GM19452 (cell line): ENCODE measurements at regions not wholly inside any gene's neighbourhood (a gene's known extent, or its start where the extent isn't known, plus 50 kb on each side); places are given as distances from the start of the nearest gene placed in this dataset.
"Not testable (repeated sequence)": the region's sequence is repeated elsewhere in the genome, so short reads cannot be mapped to it uniquely, and the experiment has no call there.

Experiments
- ATAC-seq: cut with Tn5 transposase; IDR thresholded peaks from one replicate; pipeline ENCODE4 v1.9.1; 2021; ENCODE audit not compliant: unreplicated experiment

DNA sequence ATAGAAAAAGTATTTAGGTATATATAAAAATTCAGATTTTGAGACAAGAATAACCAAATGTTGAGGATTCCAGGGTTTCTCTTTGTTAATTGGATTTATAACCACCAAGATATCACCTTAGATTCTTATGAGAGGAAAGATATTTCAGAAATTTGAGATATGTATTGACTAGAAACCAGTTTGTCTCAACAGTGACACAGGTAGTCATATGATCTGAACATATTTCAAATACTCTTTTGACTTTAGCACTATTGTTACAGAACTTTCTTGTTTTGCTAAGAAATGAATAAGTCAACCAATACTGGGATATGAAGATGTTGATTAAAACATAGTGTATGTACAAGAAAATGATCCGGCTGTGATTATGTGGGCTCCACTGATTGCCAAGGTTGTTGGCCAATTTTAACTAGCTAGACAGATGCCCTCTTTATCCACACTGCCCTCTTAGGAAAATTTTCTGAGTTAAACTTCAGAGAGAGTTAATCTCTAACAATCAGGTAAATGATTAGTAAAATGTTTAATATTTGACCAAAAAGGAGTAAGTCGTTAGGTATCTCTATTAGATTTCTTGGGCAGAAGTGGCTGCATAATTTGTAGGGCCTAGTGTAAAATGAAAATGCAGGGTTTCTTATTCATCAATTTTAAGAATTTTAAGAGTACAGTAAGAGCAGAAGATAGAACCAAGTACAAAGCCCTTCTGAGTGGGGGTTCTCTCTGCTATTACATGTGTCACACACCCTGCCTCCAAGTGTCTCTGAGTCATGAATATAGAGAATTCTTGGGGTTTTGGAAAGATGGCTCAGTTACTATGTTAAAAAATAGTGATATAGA is 376.0 kb downstream of the TFEC start:
- peak; percentile 62 for ATAC-seq

DNA sequence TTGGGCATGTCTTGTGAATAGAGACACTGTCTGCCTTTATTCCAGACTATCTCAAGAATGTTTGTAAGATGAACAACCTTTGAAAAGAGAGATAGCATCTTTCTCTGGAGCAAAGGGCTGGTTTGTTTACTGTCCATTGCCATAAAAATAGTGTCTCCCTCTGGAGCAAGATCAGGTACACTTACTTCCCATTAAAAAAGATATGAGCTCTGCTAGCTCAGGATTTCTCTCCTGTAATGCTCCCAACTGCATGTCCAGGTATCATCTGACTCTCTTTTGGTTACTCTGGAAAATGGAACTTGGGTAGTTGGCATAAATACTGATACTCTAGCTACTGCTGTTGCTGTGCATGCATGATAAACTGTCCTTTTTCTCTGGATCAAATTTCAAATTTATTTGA is 381.1 kb downstream of the TFEC start:
- no peak for ATAC-seq

DNA sequence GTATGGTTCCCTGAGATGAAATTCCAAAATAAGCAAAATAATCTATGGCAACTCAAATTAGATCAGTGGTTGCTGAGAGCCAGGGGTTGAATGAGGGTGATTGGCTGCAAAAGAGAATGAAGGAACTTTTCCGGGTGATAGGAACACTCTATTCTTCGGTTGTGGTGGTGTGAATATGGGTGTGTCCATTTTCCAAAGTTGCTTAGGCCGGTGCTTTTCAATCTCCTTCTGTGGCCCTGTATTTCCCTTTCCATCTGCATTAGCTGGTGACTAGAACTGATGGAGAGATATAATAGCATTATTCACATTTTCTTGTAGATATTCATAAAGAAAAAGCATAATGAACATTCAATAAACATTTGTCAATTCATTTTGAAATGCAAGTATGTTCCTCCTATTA is 382.9 kb downstream of the TFEC start:
- no peak for ATAC-seq

DNA sequence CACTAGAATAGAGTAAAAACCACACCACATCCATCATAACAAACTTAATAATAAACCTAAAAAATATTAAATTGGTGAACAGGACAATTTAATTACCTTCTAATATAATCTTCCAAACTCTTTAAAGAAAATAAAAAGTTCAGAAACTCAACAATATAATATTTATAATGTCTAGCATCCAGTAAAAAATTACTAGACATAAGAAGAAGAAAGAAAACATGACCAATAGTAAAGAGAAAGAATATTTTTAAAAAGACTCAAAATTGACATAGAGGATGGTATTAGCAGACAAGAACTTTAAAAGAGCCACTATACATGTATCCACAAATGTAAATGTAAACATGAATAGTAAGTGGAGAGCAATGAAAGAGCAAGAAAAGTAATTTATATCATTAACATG is 388.4 kb downstream of the TFEC start:
- no peak for ATAC-seq

DNA sequence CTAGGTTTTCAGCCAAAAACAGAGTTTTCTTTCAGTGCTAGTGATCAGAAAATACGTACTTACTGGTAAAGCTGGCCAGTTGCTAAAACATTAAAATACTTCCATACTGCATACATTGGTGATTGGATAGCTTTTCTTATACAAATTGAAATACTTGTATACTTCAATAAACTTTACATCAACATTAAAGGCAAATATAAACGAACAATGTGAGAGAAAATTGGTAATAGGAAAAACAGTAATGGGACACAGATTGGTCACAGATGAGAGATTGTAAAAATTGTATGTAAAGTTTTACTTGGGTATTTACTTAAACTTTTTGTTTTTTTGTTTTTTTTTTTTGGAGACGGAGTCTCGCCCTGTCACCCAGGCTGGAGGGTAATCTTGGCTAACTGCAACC is 391.7 kb downstream of the TFEC start:
- no peak for ATAC-seq

DNA sequence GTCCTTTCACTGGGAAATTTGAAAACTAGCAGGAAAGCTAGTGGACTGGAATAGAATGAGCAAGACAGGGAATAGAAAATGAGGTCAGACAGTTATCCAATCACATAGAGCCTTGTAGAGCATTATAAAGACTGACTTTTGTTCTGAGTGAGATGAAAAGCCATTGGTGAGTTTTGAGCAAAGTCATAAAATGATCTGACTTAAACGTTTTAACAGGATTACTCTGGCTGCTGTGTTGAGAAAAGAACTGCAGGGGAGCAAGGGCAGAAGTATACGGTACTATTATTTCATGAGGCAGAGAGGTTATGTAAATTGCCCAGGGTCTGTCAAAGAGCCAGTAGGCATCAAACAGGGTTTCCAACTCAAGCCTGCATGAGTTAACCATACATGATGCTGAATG is 393.4 kb downstream of the TFEC start:
- ATAC-seq: no peak

DNA sequence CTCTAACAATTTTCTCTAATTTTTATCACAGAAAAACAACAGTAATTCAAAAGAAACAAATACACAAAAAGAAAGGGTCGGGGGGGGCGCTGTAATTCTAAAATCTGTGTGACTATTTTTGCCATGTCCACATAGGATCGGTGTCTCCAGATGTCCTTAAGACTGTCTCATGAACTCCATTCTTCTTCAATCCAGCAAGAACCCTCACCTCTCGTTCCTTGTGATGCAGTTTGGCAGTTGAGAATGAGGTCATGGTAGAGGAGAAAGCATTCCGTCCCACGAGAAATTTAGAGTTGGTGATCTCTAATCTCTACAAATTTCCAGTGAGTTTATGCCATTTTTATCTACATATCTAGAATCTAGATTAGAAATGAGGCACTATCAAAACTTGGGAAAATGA is 394.7 kb downstream of the TFEC start:
- ATAC-seq: no peak

DNA sequence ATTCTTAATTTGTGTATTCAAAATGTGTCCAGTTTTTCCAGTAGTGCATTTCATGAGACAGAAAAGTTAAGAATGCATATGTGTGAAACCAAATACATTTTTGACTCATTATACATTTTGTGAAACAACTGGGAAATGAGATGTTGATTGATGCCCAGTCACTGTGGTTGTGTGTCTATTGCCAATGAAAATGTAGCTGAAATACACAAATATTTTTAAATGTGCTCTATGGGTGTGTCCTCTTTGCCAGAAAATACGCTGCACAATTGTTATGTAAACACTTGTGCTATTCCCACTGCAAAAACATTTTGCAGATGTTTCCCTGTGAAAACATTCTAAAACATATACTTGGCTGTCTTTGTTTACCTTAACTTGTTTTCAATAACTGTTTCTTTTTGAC is 395.2 kb downstream of the TFEC start:
- no peak for ATAC-seq

DNA sequence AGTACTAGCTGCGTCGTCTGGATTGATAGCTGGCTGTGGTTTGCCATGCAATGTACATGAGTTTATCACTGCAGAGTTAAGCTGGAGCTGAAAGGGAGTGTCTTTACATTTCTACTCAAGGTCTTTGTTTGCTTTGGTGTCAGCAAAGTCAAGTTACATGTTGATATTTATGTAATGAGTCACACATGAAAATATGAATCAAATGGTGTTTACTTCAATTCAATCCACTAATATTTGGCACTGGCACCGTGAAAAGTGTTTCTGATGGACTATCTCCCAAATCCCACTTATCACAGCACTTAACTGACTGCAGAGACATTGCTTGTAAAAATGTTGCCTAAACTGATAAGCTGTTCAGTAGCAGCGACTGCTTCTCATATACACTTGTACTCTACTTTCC is 395.9 kb downstream of the TFEC start:
- ATAC-seq: no peak

DNA sequence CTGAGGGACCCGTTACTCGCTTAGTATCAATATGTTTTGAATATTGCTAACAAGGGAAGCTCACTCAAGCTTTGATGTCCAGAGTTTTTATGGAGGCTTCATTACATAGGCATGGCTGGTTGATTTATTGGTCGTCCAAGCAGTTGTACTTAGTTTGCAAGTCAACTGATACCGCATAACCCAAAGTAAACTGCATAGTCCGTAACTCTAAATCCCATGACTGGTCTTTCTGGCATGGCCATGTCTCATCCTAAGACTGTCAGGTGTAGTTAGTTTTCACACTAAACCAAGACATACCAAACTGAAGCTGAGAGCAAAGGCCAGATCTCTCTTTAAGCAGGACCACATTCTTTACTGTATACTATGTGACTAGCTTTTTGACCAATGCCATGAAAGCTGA is 397.9 kb downstream of the TFEC start:
- ATAC-seq: no peak

DNA sequence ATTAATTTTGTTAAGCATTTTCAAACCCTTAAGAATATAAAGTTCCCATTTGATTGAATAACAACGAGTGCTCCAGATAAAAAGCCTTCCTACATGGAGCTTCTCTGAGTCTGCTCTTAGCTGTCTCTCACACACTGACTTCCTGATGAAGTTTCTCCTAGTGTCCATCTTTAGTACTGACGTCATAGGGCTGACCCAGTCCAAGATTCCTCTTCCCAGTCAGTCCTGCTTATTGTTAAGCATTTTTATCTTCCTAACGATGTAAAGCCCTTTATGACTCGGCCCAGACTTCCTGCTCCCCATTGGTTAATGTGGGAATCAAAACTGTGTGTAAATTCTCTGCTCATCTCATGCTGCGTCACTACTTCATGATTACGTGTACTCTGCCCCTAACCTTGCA is 398.8 kb downstream of the TFEC start:
- no peak for ATAC-seq

DNA sequence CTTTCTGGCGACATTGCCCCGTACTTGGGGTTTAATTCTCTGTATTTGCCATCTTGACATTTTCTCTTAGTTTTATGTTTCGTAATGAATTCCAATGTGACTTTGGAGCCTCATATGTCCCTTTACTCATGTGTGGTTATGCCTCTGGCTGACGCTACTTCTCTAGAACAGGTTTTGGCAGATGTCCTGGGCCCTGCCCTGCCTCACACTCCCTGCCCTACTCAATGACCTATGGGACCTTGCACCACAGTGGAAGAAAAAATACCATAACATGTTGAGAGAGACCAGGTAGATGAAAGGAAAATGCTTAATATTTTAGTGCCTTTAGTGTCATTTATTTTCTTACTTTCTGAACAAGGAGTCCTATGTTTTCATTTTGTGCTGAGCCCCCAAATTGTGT is 400.5 kb downstream of the TFEC start:
- ATAC-seq: no peak

DNA sequence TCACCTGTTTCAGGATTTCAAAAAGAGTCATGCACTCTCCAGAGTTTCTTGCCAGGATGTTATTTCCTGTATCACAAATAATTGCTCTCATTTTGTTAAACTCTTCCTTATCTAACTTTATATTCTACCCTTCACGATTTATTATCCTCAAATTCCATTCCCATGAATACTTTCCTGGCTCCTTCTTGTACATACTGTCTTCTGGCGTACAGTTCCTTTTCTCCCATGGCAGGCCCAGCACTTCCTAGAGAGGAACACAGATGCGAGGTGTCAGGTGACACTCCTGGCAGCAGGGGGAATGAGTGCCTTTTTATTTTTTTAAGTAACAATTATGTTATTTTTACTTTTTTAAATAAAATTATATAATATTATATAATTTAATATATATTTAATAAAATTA is 411.9 kb downstream of the TFEC start:
- ATAC-seq: no peak

DNA sequence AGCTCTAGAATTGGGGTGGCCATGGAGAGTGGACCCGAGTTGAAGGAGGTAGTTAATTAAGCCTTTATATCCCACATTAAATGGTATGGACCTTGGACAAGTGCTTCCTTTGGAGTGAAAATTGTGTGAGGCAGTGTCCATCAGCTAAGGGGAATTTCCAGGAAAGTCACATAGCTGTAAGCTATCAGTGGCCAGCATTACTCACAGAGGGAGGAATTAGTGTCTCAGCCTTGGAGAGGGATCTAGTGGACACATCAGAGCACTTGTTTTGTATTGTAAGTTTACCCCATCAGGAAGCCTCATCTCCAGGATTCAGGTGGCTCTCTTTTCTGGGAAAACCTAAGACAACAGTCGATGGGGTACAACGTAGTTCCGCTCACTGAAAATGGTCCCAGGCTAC is 416.7 kb downstream of the TFEC start:
- no peak for ATAC-seq

DNA sequence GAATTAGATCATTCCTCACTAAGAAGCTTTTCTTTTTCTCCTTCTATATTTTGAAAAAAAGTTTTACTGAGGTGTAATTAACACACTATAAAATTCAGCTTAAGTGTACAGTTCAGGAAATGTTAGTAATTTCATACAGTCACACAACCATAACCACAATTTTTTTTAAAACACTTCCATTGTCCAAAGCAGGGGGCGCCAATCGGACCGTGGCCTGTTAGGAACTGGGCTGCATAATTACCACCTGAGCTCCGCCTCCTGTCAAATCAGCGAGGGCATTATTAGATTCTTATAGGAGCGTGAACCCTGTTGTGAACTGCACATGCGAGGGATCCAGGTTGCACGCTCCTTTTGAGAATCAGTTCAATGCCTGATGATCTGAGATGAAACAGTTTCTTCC is 427.1 kb downstream of the TFEC start:
- no peak for ATAC-seq

DNA sequence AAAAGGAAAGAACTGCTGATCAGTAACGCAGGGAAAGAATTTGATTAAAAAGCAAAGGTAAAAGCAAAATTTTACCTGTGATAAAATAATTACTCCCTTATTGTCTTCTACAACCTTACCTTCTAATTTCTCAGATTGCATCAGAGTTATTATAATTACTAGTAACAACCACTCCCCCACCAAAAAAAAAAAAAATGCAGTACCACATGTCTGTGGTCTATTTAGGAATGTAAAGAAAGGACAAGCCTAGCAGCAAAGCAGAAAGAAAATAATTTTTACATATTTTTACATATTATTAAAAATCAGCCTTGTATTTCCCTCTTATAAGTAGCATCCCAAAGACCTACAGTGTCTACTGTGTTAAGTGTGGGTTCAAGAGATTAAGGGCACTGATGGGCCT is 430.4 kb downstream of the TFEC start:
- no peak for ATAC-seq

DNA sequence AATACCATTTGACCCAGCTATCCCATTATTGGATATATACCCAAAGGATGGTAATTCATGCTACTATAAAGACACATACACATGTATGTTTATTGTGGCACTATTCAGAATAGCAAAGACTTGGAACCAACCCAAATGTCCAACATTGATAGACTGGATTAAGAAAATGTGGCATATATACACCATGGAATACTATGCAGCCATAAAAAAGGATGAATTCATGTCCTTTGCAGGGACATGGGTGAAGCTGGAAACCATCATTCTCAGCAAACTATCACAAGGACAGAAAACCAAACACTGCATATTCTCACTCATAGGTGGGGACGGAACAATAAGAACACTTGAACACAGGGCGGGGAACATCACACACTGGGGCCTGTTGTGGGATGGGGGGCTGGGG is 431.4 kb downstream of the TFEC start:
- ATAC-seq: not testable (repeated sequence)

DNA sequence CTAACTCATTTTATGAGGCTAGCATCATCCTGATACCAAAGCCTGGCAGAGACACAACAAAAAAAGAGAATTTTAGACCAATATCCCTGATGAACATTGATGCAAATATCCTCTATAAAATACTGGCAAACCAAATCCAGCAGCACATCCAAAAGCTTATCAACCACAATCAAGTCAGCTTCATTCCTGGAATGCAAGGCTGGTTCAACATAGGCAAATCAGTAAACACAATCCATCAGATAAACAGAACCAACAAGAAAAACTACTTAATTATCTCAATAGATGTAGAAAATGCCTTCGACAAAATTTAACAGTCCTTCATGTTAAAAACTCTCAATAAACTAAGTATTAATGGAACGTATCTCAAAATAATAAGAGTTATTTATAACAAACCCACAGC is 433.3 kb downstream of the TFEC start:
- not testable (repeated sequence) for ATAC-seq

DNA sequence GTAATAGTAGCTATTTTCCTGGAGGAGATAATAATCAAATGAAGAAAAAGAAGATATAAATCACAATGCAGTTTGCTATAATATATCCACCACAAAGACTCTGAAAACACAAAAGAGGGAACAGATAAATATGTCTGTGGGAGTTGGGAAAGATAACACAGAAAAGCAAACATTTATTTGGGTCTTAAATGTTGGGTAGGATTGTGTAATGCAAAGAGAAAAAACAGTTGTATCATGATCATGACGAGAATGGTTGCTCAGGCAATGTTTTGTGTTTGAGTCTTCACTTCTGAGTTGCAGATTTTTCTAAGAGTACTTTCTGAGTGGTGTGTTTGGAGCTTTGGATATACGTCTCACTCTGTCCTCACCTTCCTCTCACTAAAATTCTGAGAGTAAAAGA is 437.5 kb downstream of the TFEC start:
- ATAC-seq: no peak

DNA sequence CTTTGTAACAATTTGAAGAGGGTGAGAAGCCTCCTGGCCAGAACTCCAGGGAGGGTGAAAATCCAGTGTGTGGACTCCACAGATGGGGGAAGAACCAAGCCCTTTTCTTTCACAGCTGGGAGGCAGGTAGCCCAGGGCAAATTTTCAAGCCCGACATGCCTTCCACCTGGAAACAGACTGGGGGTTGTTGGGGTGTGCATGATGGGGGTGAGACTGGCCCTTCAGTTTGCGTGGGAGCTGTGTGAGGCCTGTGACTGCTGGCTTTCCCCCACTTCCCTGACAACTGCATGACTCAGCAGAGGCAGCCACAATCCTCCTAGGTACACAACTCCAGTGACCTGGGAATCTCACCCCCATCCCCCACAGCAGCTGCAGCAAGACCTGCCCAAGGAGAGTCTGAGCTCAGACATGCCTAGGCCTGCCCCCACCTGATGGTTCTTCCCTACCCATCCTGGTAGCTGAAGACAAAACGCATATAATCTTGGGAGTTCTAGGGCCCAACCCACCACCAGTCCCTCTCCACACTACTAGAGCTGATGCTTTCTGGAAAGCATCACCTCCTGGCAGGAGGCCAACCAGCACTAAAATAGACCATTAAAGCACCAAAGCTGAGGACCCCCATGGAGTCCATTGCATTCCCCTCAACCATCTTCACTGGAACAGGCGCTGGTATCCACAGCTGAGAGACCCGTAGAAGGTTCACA is 445.4 kb downstream of the TFEC start:
- ATAC-seq: no peak

DNA sequence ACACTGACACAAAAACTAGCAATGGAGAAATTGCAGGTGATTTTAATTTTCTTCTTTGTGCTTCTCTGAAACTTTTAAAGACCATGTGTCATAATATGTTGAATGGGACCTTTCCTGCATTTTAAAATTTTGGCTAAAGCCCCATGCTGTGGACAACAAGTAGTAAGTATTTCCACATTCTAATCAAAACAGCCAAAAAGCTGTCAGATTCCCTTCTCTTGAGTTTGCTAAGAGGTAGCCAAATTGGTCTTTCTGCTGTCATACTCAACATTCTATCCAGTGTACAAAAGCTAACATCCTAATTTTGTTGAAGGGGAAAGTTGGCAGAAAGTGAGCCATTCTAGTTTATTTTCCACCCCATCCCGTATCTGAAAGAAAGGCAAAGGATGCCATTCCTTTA is 447.6 kb downstream of the TFEC start:
- ATAC-seq: no peak

DNA sequence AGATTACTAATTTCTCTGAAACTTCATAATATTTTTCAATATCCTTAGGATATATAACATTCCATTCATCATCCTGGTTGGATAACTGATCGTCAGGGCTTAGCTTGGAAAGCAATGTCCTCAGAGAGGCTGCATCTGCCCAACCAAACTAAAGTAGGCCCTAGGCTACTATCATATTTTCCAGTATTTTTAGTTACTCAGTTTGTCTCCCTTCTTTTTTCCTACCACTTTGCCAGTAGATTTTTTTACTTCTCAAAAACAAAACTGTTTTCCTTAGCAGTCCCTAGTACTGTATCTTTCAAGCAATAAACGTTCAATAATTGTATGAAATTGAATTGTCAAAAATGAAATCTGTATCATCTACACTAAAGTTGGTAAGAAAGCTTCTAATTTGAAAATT is 452.0 kb downstream of the TFEC start:
- ATAC-seq: no peak
